HG03558 (cell line): ENCODE measurements at regions not wholly inside any gene's neighbourhood (a gene's known extent, or its start where the extent isn't known, plus 50 kb on each side); places are given as distances from the start of the nearest gene placed in this dataset.
"Not testable (repeated sequence)": the region's sequence is repeated elsewhere in the genome, so short reads cannot be mapped to it uniquely, and the experiment has no call there.

ENCODE experiments used
- ATAC-seq: cut with Tn5 transposase; IDR thresholded peaks from one replicate; pipeline ENCODE4 v1.9.1; 2021; ENCODE audit warnings: moderate number of reproducible peaks; ENCODE audit not compliant: unreplicated experiment; ENCODE audit errors: extremely low read depth

DNA sequence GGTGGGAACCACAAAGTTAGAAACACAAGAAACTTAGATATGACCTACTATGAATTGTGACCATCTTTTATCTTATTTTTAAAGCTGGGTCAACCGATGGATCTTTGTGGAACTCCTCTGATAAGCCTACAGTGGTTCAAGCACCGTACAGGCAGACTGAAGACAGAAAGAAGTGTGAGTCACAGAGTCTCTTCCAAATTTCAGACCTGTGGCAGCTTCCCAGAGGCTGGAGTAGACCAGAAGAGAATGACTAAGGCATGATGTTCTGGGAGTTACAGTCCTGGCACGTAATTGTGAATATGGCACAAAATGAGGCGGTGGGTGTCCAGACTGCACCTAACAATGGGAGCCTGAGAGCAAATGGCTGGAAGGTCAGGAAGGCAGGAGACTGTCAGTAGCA, 70.0 kb downstream of the LMO4 start:
- no peak for ATAC-seq

DNA sequence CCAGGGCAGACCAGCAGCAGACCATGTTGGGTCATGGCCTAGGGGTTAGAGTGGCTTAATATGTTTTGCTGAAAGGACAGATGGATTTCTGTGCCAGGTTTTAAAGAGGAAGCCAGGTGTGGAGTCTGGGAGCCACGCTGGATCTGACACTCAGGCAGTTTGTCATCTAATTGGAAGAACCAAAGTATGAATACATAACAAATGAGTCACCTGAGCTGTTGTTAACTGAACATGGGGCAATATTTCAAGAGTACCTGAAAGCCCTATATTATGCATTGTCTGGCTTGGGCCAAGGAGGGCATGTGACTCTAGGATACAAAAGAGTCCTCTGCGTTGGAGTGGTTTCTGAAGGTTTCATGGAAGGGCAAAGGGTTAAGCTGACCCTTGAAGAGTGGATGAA, 70.6 kb downstream of the LMO4 start:
- ATAC-seq: no peak

DNA sequence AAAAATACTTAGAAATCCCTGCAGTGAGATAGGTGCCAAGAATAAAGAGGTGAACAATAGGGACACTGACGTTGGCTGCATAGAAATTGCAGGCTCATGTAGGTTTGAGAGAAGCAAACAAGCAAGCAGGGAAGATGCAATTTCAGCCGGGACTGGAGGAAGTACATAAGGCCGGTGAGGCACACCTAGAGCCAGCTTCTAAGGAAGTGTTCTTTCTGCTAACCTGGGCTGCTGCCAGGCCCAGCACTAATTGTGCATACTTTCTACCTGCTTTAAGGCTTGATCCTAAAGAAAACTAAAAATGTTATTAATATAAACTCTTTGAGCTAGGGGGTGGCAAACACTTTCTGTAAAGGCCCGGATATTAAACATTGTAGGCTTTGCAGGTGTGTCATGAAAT, 71.0 kb downstream of the LMO4 start:
- no peak for ATAC-seq

GRCh38 chr1:87400813-87401212, 72.1 kb downstream of the LMO4 start:
- no peak for ATAC-seq

DNA sequence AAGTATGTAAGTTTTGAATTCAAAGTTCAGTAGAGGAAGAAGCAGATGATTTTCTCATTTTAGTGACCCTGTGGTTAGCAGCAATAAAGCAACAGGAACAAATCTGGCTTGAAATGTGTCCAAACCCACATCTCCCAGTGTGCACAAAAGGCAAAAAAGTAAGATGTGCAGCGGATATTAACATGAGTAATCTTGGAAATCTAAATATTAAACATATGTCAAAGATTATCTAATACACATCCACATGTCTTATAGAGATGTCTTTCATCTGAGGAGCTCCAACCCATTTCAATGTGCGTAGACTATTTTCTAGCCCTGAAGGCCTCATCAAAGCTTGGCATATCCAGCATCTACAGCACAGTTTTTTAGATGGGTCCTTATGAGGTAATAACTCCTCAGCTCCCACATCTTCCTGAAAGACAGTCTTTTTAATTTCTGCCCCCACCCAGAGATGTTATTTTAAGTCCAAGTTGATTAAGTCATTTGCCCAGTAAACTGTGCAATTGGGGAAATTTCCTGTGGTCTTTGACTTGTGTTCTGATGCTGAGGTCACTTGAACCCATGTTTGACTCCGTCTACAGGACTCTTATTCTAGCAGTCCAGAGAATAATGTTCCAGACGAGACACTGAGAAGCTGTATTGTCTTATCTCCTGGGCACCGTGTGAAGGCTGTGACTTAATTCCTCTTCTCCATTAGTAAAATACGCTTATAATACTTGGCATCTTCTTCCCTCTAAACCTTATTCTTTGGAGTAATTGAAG, 73.7 kb downstream of the LMO4 start:
- ATAC-seq: no peak

DNA sequence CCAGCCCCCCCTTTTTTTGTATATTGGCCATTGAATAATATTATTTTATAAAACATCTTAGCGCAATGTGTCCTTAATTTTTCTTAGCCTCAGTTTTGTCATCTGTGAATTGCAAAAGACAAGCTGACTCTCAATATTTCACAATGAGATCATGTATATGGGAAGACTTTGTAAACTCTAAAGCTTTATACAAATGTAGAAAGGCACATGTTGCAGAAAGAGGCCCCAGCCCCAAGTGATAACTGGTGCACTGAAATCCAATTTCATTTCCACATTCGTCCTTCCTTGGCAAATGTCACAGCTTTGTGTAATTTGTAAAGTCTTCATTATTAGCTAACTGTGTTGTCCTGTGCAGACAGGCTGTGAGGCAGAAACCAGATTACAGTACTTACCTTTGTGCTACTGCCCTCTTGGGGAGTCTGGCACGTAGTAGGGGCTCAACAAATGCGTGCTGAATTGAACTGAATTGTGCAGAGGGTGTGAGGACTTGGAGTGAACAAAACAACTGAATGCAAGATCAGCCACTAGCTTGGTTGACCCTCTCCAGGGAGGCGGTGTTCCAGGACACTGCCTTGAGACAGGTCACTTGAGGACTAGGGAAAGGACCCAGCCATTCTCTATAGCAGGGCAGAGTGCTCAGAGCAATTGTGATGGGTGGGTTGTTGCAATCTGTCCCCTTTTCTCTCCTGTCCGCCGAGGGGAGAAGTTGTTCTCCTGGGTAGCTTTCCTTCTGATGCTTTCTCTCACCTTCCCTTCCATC, 74.6 kb downstream of the LMO4 start:
- no peak for ATAC-seq

DNA sequence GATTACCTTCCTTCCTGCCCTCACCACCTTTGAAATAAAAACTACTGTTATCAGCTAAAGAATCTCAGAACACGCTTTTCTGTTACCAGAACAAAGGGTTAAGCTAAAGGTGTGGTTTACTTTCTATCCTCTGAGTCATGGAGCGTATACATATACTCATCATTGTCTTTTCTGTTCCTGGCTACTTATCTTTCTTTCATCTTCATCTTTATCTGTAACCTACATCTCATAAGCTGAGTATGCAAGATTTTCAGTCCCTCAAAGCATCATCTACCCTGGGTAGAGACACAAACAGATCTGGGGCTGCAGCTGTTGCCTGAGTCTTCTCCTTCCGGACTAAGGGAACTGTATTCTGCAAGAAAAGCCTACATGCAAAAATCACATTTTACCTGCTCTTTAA, 75.6 kb downstream of the LMO4 start:
- ATAC-seq: no peak

DNA sequence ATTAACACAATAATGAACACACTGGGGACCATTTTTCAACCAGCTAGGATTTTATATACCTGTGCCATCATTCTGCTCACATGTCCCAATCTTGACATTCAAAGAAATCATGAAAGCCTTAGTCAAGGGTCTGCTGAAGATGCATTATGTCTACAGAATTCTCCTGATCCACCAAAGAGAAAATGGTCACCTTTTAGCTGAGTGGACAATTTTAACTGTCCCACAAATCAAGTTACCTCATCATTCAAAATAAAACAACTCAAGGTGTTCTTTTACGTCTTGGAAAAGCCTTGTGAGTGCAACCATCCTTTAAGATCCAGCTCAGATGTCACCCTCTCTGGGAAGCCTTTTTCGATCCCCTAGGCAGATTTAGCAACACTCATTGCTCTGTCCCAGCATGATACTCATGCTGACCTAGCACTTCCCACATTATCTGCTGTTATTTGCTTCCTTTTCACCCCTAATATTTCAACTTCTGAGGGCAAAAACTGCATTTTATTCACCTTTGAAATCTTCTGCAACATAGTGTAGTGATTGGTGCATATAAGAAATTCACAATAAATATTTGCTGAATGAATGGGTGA, 80.1 kb downstream of the LMO4 start:
- no peak for ATAC-seq

GRCh38 chr1:87410776-87411480, 82.2 kb downstream of the LMO4 start:
- ATAC-seq: no peak

GRCh38 chr1:87413846-87414245, 85.2 kb downstream of the LMO4 start:
- not testable (repeated sequence) for ATAC-seq

GRCh38 chr1:87418048-87418447, 89.4 kb downstream of the LMO4 start:
- ATAC-seq: no peak

DNA sequence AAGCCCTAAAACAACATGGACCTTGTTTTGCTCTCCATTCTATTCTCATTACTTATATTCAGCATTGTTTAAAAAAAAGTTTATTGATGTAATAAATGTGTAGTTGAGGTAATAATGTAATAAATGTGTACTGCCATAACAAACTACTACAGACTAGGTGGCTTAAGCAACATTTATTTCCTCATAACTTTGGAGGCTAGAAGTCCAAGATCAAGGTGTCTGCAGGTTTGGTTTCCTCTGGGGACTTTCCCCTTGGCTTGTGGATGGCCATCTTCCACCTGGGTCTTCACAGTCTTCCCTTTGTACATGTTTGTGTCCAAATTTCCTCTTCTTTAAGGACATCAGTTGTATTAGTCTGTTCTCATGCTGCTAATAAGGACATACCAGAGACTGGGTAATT, 93.1 kb downstream of the LMO4 start:
- ATAC-seq: no peak

GRCh38 chr1:87424541-87424940, 95.9 kb downstream of the LMO4 start:
- ATAC-seq: no peak

DNA sequence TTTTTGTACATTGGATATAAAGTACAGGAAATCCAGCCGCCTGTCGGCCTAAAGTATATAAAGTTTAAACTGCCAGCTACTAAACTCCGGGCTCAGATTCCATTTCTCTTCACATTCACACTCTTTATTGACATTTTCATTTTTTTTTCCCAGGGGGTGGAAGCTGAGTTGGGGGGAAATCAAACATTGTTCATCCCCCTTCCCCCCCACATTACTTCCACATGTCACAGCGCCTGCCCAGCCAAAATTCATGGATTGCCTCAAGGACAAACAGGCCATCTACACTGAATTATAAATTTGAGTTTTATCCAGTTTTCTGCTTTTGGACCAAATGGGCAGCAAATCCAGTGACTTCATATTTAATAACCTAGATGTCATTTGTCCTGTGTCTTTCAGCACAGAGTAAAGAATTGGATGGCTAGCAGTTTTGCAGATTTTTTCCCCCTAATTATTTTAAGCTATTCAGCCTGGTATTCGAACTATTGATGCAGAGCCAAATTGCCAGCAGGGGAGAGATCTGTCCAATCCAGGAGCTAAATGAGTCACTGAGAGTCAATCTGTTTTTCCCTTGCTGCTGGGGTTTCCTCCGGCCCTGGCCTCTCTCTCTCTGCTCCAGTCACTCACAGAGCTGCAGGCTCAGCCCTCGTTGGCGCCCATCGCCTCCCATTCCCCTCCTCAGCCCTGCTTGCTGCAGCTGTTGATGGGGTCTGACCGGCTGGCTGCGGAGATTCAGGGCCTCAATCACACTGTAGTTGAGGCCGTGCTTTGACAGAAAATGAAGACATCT, 98.0 kb downstream of the LMO4 start:
- no peak for ATAC-seq

GRCh38 chr1:87428367-87428766, 99.7 kb downstream of the LMO4 start:
- no peak for ATAC-seq

DNA sequence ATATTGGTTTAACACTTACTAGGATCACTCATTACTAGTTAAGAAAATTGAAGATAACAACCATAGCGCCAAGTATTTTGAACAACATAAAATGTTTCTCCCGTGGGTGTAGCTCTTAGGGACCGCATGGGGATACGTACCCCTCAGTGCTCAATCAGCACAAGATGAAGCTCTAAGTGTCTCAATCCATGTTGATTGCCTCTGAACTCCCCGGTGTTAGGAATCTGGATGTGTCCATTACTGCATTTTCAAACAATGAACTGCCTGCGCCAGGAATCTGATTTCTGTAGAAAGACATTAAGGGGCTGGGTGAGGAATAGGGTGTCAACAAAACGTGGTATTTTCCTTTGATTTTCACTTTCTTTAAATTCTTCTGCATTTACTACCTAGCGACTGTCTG, 100.2 kb downstream of the LMO4 start:
- no peak for ATAC-seq

DNA sequence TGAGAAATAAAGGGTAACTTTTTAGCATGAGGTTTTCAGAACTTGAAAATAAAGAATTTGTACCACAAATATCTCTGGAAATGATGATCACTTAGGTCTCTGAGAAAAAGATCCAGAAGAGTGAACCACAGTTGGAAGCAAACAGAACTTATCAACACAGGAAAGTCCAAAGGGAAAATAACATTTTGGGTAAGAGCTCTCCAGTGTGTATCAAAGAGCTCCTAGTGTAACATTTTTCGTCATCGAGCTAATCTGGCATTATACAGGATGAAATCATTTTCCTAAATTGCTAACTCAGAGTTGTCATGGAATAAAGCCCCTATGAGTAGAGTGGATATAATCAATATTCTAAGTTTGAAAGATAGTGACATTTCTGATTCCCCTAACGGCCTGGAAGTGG, 104.0 kb downstream of the LMO4 start:
- ATAC-seq: no peak

DNA sequence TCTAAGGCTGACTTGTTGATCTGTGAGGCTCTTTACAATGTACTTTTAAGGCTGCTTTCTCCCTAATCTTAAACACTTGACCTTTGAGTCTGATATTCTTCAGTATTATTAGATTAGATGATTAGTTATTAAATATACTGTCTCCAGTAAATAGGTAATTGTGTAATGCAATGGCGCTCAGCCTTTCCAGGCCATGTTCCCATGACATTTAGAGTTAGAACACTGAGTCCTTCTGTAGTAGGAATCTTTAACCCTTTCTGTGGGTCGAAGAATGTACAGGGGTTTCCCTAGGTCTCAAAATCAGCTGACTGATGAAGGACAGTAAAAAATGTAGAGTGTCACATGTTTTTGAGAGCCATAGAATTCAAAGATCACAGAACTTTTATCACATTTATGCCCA, 104.4 kb downstream of the LMO4 start:
- ATAC-seq: not testable (repeated sequence)

- ATAC-seq: peak; percentile 42
Observed at GRCh38 chr1:87435484-87435883, 106.8 kb downstream of the LMO4 start.

GRCh38 chr1:87436115-87436514, 107.4 kb downstream of the LMO4 start:
- not testable (repeated sequence) for ATAC-seq
